Thoracic aorta (tissue), 2 donors: ENCODE measurements at regions not wholly inside any gene's neighbourhood (a gene's known extent, or its start where the extent isn't known, plus 50 kb on each side); places are given as distances from the start of the nearest gene placed in this dataset.

Experiments used
- ATAC-seq: fragments of 150-250 bp; one replicate; pipeline ENCODE4 v1.8.0; 2017; ENCODE audit warnings: low read depth; ENCODE audit not compliant: insufficient number of reproducible peaks, low FRiP score
- DNase-seq: peaks from one replicate; pipeline ENCODE4 v3.0.0-alpha.2; 2020; ENCODE audit warnings: low spot score
- H3K27ac ChIP-seq, 2 donors: fragments of 200-600 bp; sonication (generic); 1 replicate in 1 of 2; 2 replicates in 1 of 2; pipeline ENCODE4 v1.5.1; 2016; ENCODE audit warnings: mild to moderate bottlenecking in 2 of 2, moderate library complexity in 2 of 2
- H3K27me3 ChIP-seq: fragments of 200-600 bp; sonication (generic); replicated peaks from 2 replicates; pipeline ENCODE4 v1.6.0; 2016; ENCODE audit warnings: mild to moderate bottlenecking; ENCODE audit not compliant: insufficient read depth
- H3K36me3 ChIP-seq: fragments of 200-600 bp; sonication (generic); one replicate; pipeline ENCODE4 v1.5.1; 2016
- H3K4me1 ChIP-seq, 2 donors: fragments of 200-600 bp; sonication (generic); 1 replicate in 1 of 2; 2 replicates in 1 of 2; pipeline versions ENCODE4 v1.5.1 to v1.6.0; 2016; ENCODE audit warnings: low read depth in 2 of 2, mild to moderate bottlenecking in 1 of 2; ENCODE audit not compliant: control insufficient read depth in 1 of 2
- H3K4me3 ChIP-seq: fragments of 200-600 bp; sonication (generic); 2 replicates; pipeline ENCODE4 v1.5.1; 2016; ENCODE audit warnings: mild to moderate bottlenecking
- H3K9me3 ChIP-seq: fragments of 200-600 bp; sonication (generic); 2 replicates; pipeline ENCODE4 v1.5.1; 2016
- TF ChIP-seq, protein P1 (sequence below): fragments of 200-600 bp; sonication (generic); IDR thresholded peaks from one replicate; pipeline ENCODE4 v1.5.1; 2019; ENCODE audit warnings: antibody characterized with exemption

DNA sequence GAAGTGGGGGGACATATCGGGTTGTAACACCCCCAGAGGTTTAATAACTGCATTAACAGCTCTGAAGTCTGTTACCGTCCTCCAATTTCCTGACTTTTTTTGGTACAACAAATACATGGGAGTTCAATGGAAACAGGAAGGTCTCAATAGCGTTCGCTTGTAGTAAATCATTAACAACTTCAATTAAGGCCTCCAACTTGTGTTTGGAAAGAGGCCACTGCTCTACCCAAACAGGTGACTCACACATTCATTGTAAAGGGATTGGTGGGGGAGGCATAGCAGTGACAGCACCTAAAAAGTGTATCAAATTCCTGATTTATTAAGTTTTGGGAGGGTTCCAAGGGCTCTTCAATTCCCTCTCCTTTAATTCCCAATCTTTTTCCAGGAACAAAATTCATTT is 1046.2 kb upstream of the AMELY start:
- ATAC-seq (no peak), DNase-seq (no peak)
- no peaks in the 10 kb centered on the region for H3K36me3 ChIP-seq
- H3K27me3 ChIP-seq, result no peaks in the 10 kb centered on the region
- TF ChIP-seq, protein P1, sequence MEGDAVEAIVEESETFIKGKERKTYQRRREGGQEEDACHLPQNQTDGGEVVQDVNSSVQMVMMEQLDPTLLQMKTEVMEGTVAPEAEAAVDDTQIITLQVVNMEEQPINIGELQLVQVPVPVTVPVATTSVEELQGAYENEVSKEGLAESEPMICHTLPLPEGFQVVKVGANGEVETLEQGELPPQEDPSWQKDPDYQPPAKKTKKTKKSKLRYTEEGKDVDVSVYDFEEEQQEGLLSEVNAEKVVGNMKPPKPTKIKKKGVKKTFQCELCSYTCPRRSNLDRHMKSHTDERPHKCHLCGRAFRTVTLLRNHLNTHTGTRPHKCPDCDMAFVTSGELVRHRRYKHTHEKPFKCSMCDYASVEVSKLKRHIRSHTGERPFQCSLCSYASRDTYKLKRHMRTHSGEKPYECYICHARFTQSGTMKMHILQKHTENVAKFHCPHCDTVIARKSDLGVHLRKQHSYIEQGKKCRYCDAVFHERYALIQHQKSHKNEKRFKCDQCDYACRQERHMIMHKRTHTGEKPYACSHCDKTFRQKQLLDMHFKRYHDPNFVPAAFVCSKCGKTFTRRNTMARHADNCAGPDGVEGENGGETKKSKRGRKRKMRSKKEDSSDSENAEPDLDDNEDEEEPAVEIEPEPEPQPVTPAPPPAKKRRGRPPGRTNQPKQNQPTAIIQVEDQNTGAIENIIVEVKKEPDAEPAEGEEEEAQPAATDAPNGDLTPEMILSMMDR, result no peak
- no peak overlapping the region for H3K4me3 ChIP-seq
- no peak overlapping the region for H3K27ac ChIP-seq
- no peaks in the 10 kb centered on the region for H3K9me3 ChIP-seq
- no peaks in the 10 kb centered on the region for H3K4me1 ChIP-seq

DNA sequence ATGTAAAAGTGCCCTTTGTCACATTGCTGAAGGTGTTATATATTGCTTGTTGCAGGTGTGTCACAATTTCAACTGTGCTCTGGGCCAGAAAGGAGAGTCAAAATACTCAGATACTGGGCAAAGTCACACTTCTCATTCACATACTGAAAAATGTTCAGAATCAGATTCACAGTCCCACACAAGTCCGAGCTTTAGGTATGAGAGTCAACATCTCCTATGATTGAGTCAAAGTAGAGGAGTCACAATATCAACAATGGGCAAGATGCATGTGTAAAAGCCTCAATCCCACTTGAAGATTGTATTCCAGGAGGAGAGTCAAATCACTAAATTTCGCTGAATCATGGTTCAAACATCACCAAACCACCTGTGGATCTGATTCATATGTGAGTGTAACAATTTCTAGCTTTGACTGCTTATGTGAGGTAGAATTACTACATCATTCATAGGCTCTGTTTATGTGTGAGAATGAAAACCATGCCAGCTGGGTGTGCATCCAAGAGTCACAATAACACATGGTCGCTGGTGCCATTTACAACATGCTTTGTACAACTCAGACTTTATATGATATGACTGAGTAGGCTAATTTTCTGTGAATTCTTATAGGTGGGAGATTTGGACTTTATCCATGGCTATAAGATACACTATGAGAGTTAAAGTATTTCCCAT is 1039.8 kb upstream of the AMELY start:
- no peak for ATAC-seq
- TF ChIP-seq, protein P1, result no peak

DNA sequence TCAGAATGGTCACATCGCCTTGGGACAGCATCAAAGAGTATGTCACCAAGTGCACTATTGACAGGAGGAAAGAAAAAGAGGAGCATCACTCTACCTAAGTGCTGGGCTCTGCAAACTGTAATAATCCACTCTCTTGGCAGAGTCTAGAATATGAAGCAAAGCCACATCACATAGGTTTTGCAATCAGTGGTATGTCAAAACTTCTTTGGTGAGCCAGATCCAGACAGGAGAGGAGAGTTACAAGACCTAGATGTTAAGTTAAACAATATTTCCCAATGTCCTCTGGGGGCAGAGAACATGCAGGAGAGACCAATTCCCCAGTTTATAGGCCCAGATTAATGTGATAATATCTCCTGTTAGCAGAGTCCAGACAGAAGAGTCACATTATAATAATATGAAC is 1032.6 kb upstream of the AMELY start:
- H3K27ac ChIP-seq, result no peak overlapping the region
- H3K27me3 ChIP-seq, result no peaks in the 10 kb centered on the region
- H3K9me3 ChIP-seq, result no peaks in the 10 kb centered on the region
- TF ChIP-seq, protein P1, result no peak
- DNase-seq (no peak), ATAC-seq (no peak)
- no peak overlapping the region for H3K4me3 ChIP-seq
- H3K4me1 ChIP-seq, result no peaks in the 10 kb centered on the region
- H3K36me3 ChIP-seq, result no peaks in the 10 kb centered on the region

More for the DNA sequence above, 1039.8 kb upstream of the AMELY start:
- no peaks in the 10 kb centered on the region for H3K27me3 ChIP-seq
- no peaks in the 10 kb centered on the region for H3K36me3 ChIP-seq
- no peaks in the 10 kb centered on the region for H3K4me1 ChIP-seq
- H3K4me3 ChIP-seq, result no peak overlapping the region
- H3K9me3 ChIP-seq, result no peaks in the 10 kb centered on the region
- DNase-seq, result no peak
- H3K27ac ChIP-seq, result no peak overlapping the region

DNA sequence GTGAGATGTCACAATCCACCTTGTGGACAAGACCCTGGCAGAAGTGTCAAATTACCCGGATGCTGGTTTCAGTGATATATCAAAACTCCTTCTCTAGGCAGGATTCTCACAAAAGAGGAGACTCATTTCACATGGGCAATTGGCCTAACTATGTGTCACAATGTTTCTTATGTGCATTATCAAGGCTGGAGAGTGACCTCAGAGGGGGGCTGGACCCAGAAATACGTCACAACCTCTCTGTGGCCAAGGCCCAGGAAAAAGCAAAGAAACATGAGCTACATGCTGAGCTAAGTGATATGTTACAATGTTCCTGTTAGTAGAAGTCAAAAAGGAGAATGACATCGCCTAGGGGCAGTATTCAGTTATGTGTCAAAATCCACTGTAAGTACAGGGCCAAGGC is 1031.2 kb upstream of the AMELY start:
- Histone ChIP-seq H3K9me3 (no peaks in the 10 kb centered on the region), H3K27ac (no peak overlapping the region), H3K4me3 (no peak overlapping the region), H3K36me3 (no peaks in the 10 kb centered on the region), H3K4me1 (no peaks in the 10 kb centered on the region), H3K27me3 (no peaks in the 10 kb centered on the region)
- DNase-seq (no peak), ATAC-seq (no peak)
- TF ChIP-seq, protein P1, result no peak

DNA sequence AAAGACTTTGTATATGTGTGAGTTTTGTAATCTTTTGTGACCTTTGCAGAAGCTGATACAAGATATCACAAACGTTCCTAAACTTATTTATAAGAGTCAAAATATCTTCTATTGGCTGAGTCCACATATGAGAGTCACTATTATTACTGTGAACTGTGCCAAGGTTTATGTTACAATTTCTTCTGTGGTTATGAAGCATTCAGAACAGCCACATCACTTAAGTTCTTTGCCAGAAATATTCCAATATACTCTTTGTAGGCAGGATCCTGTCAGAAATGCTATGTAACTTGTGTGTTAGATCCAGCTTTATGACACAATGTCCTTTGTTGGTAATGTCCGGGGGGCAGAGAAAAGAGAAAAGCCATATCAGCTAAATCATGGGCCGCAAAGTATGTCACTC is 1030.3 kb upstream of the AMELY start:
- no peak for ATAC-seq
- DNase-seq, result no peak
- Histone ChIP-seq H3K4me3 (no peak overlapping the region), H3K36me3 (no peaks in the 10 kb centered on the region), H3K4me1 (no peaks in the 10 kb centered on the region), H3K27ac (no peak overlapping the region), H3K27me3 (no peaks in the 10 kb centered on the region), H3K9me3 (no peaks in the 10 kb centered on the region)
- TF ChIP-seq, protein P1, result no peak
